HG03039 (cell line): ENCODE measurements at regions not wholly inside any gene's neighbourhood (a gene's known extent, or its start where the extent isn't known, plus 50 kb on each side); places are given as distances from the start of the nearest gene placed in this dataset.
"Not testable (repeated sequence)": the region's sequence is repeated elsewhere in the genome, so short reads cannot be mapped to it uniquely, and the experiment has no call there.

Experiments used
- ATAC-seq: cut with Tn5 transposase; IDR thresholded peaks from one replicate; pipeline ENCODE4 v1.9.1; 2021; ENCODE audit warnings: mild to moderate bottlenecking, moderate library complexity; ENCODE audit not compliant: unreplicated experiment

- not testable (repeated sequence) for ATAC-seq
Measured at GRCh38 chrX:124181515-124181914, 150.9 kb upstream of the TEX13D start.

DNA sequence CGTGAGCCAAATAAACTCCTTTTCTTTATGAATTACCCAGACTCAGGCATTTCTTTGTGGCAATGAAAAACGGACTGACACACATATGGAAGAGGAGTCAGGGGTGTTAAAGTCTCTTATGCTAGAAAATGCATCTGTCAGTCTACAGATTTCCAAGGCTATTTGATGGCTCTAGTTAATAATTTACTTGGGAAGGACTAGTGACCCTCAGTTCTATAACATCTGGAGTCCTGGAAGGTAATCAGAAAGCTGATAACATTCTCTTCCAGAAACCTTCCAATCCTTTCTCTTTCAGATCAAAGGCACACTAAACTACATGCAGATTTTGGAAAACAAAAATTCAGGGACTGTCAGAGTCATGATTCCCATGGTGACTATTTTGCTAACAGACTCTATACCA is 142.0 kb upstream of the TEX13D start:
- ATAC-seq, result no peak

DNA sequence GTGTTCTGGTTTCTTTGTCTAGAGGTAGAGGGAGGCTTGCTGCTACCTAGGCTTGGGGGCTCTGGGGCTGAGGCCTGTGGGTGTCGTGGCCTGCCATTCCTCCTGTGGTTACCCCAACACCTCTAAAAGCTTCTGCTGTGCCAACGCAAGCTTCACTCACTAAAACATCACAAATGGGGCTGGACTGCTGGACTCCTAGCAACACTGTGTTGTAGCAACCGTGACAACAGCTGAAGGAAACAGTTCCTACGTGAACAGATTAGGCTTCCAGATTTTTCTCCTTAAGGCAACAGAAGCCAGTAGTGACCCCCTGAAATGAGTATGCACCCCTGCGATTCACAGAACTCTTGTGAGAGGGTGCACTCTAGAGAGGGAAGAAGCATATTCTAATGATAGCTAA is 138.3 kb upstream of the TEX13D start:
- no peak for ATAC-seq

DNA sequence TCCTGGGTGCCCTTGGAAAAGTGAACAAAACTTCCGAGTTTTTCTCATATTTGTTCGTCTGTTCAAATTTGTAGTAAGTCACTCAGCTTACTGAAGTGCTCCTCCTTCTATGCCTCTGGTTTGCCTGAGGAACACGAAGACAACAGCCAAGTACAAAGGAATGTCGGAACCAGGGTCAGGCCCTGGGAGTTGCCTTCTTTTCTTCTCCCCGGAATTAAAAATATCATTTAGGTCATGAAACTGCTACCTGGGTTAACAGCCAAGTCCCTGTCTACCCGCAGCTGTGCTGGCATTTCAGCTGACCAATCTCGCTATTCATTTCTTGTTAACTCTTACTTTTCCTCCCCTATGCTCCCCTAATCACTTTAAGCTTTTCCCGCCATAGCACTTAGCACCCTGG is 137.6 kb upstream of the TEX13D start:
- no peak for ATAC-seq

DNA sequence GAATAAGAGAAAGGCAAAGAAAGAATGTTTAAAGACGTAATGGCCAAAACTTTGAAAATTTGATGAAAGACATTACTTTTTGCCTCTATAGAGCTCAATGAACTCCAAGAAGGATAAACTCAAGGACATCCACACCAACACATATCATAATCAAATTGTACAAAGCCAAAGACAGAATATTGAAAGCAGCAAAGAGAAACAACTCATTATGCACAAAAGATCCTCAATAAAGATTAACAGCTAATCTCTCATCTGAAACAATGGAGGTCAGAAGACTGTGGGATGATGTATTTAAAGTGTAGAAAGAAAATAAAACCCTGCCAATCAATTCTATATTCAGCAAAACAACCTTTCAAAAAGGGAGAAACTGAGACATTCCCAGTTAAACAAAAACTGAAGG is 129.1 kb upstream of the TEX13D start:
- no peak for ATAC-seq

GRCh38 chrX:124208660-124209059 is 123.8 kb upstream of the TEX13D start:
- no peak for ATAC-seq

GRCh38 chrX:124209792-124210576 is 122.5 kb upstream of the TEX13D start:
- no peak for ATAC-seq

DNA sequence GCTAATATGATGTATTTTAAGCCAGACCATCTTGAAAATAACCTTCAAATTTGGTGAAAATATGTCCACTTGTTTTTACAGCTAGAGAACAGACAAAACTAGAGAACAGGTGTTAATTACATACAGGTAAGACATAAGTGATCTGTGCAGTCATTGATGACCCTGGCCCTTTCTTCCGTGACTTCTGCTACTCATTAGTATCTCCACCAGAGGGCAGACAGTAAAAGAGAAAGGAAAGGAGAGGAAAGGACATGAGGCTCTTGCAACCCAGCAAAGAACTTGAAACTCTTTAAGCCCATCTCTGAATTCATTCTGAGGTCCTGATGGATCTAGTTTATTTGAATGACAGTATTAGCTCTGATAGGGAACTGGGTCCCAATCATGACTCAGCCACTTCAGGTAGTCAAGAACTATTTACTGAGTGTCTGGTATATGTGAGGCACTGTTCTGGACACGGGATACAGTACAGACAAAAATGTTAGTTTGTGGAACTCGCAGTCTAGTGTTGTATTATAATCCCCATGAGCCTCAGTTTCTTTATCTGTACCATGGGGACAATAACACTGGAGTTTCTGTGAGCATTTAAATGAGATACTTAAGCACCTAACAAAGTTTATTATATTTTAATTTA is 121.0 kb upstream of the TEX13D start:
- ATAC-seq, result peak; percentile 76

GRCh38 chrX:124212622-124213021 is 119.8 kb upstream of the TEX13D start:
- ATAC-seq, result no peak

- no peak for ATAC-seq
Measured at GRCh38 chrX:124215786-124216185, 116.7 kb upstream of the TEX13D start.

DNA sequence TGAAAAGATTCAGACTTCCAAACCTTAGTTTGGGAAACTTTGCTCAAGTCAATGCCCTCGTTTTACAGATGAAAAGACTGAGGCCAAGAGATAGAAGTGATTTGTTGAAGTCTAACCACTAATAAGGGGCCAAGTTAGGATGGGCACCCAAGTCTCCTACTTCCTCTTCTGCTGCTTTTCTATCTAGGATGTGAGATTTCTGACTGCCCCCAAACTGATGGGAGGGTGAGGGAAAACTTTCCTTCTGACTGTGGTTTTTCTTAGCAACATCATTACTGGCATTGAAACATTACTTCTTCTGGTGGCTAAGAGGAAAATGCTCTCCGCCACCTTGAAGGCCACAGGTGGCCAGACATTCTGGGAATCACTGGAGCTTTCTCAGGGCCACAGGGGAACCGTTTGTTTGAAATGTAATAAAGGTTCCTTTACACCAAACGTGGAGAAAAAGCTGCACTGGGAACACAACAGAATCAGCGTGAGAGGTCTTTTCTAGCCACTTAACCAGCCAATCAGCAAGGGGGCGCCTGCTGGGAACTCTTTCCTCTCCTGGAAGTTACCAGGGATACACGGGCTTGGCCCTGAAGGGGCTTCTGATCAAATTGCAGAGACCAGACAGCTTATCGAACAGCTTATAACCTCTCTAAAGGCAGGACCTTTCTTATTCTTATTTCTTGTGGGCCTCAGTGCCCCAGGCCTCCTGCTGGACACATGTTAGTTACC is 115.9 kb upstream of the TEX13D start:
- no peak for ATAC-seq

DNA sequence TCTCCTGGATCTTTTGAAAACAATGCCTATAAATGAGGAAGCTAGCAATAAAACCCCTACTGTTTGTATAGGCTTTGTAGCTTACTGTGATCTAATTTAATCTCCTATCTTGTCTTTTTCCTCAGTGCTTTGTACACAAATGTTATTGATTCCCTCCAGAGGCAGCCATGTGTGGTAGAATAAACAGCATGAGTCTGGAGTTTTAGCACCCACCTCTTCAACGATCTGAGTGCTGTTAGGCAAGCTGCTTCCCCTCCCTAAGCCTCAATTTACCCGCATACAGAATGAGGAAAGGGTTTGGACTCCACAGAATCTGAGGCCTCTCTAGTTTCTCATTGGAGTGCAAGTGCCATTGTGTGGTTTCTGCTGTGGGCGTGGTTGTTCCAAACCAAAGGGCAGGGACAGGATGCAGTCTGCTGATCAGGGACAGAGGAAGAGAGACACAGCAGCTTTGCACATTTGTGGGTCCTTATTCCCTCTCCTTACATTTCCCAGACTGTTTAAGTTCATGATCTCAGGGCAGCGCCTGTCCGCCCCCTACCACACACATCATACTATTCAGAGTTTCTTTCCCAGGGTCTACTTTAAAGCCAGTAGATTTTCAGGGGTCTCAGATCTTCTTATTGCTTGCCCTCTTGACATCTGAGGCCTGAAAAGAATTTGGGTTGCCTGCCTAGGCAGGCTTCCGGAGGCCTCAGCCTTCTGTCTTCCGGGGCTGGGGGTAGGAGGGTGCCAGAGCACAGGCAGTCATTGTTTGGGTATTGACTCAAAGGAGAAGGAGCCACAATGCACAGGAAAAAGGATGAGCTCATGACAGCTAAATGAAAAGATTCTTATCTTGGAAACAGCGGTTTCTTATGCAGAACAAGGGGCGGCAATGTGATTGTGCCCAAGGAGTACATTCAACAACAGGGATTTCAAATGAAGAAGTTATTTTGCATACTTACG is 114.9 kb upstream of the TEX13D start:
- ATAC-seq, result peak; percentile 82

GRCh38 chrX:124223524-124223923 is 108.9 kb upstream of the TEX13D start:
- ATAC-seq, result no peak

GRCh38 chrX:124224528-124224927 is 107.9 kb upstream of the TEX13D start:
- ATAC-seq, result no peak

- ATAC-seq, result no peak
Measured at GRCh38 chrX:124226129-124226528, 106.3 kb upstream of the TEX13D start.

DNA sequence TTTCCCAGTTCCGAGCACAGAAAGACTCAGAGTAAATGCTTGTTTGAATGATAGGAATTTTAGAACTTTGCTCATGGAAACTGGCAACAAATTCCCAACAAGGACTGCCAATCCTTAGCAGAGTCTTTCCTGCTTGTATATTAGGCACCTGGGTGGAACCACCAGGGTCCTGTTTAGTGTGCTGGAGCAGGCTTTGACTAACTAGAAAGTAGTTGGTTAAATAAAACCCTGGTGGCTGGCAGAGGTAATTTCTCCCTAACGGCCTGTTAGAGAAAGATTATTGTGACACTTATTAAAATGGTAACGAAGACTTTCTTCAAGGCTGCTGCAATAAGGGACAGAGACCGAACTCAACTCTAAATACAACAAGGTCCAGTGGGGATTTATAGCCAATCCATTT is 103.6 kb upstream of the TEX13D start:
- no peak for ATAC-seq

DNA sequence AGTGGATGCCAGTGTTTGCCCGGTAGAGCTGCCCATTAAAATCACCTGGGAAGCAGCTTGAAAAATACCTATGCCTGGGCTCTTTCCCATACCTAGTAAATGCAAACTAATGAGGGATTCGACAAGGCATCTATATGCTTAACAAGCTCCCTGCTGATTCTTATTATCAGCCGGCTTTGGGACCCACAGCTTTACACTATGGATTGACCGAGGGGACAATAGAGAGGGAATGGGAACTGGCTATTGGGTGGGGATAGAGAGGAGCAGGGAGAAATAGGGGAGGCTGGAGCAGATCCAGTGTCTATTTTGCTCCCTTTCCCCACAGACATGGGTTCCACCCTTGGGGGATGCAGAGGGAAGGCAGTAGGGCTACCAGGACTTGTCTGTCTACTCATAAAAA is 103.1 kb upstream of the TEX13D start:
- no peak for ATAC-seq

DNA sequence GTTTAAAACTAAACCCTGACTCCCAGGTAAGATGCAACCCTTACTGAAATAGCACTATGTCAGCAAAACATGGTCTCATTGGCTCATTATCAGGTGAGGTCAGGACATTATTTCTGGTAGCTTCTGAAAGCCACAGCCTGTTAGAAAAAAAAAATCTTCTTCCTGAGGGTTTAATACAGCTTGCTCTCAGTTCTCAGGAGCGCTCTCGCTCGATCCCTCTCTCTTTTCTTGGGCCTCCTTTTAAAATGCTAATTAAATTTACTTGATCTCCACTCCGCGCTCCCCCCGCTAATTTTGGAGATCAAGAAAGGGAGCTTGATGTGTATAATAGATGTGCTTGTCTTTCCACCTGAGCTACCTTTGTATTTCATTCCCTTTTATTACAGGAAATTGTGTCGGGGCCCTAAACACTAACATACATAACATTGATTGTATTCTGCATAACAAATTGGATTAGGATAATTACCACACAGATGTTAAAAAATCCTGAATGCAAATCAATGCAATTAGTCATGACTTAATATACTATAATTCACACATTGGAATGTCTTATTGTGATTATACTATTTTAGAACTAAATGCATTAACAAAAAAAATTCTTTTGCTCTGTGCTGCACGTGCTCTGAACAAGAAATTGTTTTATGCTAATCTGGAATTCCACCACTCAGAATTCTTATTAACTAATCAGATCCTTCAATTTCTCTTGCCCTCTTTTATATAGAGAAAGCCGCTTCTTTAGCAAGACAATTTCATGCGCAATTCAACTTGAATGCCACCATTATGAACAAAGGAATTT is 101.6 kb upstream of the TEX13D start:
- ATAC-seq, result no peak

DNA sequence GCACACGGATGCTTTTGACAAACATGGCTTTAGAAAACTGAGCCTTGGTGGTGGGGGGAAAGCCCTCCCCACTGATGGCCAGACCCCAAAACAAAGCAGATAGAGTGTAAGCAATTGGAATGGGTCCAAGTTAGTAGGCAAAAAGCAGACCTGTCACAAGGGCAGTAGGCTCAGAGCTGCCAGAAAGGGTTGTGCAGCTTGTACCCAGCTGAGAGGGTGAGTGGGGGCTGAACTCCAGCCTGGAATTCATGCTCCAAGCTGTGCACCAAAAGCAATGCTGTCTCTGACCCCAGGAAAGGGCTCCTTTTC is 101.1 kb upstream of the TEX13D start:
- no peak for ATAC-seq

DNA sequence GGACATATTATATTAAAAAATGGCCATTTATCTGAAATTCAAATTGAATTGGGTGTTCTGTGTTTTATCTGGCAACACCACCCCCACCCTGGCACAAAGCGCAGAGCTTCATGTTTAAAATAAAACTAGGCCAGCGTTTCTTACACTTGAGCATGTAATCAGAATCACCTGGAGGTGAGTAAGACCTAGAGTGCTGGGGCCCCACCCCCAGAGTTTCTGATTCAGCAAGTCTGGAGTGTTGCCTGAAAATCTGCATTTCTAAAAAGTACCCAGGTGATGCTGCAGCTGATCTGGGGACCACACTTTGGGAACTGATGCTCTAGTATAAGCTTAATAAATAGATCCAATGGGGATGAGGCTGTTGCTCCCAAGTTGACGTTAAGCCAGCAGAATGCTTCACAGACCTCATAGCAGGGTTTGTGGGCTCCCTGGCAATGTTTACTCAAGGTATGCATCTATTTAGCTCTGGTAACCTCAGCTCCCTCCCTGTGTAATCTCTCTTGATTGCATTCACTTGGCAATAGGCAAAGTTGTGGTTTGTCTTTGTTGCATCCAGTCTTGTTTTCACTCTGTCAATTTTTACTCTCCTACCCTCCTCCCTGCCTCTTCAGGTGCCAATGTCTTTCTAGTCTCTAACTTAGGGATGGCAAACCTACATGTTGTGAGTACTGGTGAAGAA is 99.8 kb upstream of the TEX13D start:
- ATAC-seq, result peak; percentile 82
